Activated CD8-positive, alpha-beta T cell treated with anti-CD3 and anti-CD28 coated beads, Interleukin-2, amount 10 ng/mL, durations not matched to agents 7 days and 5 days (primary cell): ENCODE measurements at regions not wholly inside any gene's neighbourhood (a gene's known extent, or its start where the extent isn't known, plus 50 kb on each side); places are given as distances from the start of the nearest gene placed in this dataset.
"Not testable (repeated sequence)": the region's sequence is repeated elsewhere in the genome, so short reads cannot be mapped to it uniquely, and the experiment has no call there.

Source experiments
- ATAC-seq: fragments of 150-1000 bp; cut with Tn5 transposase; one replicate; pipeline ENCODE4 v1.10.0; 2021; ENCODE audit warnings: moderate library complexity
- CTCF ChIA-PET: fragments of 350-600 bp; sonication (Branson Sonifier 250); formaldehyde crosslinking; loops from one replicate; lab custom pipeline; 2021; ENCODE audit warnings: antibody characterized with exemption; lab: Charles Lee
- POLR2A ChIA-PET: fragments of 350-600 bp; sonication (Branson Sonifier 250); formaldehyde crosslinking; loops from one replicate; lab custom pipeline; 2021; ENCODE audit warnings: antibody characterized with exemption; lab: Charles Lee
- DNase-seq: peaks from one replicate; pipeline ENCODE4 v3.0.0-alpha.2; 2020
- H3K27ac Mint-ChIP-seq: one replicate; pipeline ENCODE4 v1.8.0; 2021; ENCODE audit warnings: mild to moderate bottlenecking, mixed read lengths
- H3K27me3 Mint-ChIP-seq: one replicate; pipeline ENCODE4 v1.8.0; 2021; ENCODE audit warnings: low read depth, mixed read lengths
- H3K36me3 Mint-ChIP-seq: one replicate; pipeline ENCODE4 v1.8.0; 2021; ENCODE audit warnings: low read depth, mixed read lengths
- H3K4me1 Mint-ChIP-seq: one replicate; pipeline ENCODE4 v1.8.0; 2021; ENCODE audit warnings: low read depth, mixed read lengths
- H3K4me3 Mint-ChIP-seq: one replicate; pipeline ENCODE4 v1.8.0; 2021; ENCODE audit warnings: mild to moderate bottlenecking, mixed read lengths
- H3K9me3 Mint-ChIP-seq: one replicate; pipeline ENCODE4 v1.8.0; 2022; ENCODE audit warnings: mixed read lengths; ENCODE audit not compliant: insufficient read depth

DNA sequence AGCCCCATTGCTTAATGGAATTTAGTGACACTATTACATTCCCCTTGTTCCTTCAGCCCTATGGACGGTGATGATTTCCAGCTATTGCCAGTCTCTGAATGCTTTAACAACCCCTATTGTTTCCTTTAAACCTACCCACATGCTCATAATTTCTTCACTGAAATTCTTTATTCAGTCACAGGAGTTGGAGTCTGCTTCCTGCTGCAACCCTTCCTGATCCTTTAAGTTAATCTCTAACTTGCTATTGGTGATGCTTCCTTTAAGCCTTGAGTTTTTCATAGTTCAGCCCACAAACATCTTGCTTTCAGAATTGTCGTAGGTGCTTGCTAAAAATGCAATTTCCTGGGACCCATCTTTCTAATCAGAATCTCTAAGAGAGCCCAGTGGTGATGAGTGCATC, 66.3 kb upstream of the TNFAIP3 start:
- no peak overlapping the region for H3K27ac Mint-ChIP-seq
- peaks cover 57% of the 10 kb centered on the region for H3K4me1 Mint-ChIP-seq
- no peak for ATAC-seq
- CTCF ChIA-PET, result interaction anchor here (1.3 to 17.2 kb wide), 15 partner anchors 10 to 204 kb away, joined by 3 to 399 read pairs (median 21); partner anchors contain the start of gene TNFAIP3
- H3K36me3 Mint-ChIP-seq, result peaks cover 3% of the 10 kb centered on the region
- DNase-seq, result no peak
- POLR2A ChIA-PET, result interaction anchor here (0.9 to 5.4 kb wide), 4 partner anchors 9 to 67 kb away, joined by 3 to 69 read pairs (median 16); partner anchors contain the start of gene TNFAIP3
- H3K9me3 Mint-ChIP-seq, result no peaks in the 10 kb centered on the region
- no peaks in the 10 kb centered on the region for H3K27me3 Mint-ChIP-seq
- H3K4me3 Mint-ChIP-seq, result no peak overlapping the region

DNA sequence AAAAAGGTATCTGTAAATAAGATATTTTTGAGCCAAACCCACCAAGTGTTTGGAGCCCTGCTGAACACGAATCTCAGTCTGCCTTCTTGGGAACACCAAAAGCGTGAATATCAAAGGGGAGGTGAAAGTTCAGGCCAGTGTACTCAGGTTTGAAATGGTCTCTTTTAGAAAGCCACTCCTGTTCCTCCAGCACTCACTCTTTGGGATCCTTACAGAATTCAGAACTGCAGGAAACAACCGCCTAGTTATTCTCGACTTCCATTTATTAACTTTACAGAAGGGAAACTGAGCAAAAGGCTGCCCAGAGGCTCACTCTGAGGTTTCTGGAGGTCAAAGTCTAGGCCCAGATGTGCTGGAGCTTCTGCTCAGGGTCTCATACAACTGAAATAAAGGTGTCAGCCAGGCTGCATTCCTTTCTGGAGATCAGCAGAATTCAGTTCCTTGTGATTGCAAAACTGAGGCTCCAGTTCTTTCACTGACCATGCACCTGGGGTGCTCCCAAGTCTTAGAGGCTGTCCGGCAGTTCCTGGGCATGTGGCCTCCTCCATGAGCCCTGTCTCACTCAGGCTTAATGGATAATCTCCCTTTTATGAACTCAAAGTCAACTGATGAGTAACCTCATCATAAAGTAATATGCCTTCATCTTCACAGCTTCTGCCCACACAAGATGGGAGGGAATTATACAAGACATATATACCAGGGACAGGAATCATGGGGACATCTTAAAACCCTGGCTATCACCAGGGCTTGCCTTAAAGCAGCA, 65.5 kb upstream of the TNFAIP3 start:
- no peaks in the 10 kb centered on the region for H3K27me3 Mint-ChIP-seq
- no peak for ATAC-seq
- POLR2A ChIA-PET, result interaction anchor here (0.7 to 5.4 kb wide), 4 partner anchors 10 to 79 kb away, joined by 3 to 69 read pairs (median 8); partner anchors contain the start of gene TNFAIP3
- H3K4me3 Mint-ChIP-seq, result no peak overlapping the region
- H3K4me1 Mint-ChIP-seq, result peaks cover 52% of the 10 kb centered on the region
- CTCF ChIA-PET, result interaction anchor here (1.1 to 17.2 kb wide), 6 partner anchors 9 to 140 kb away, joined by 3 to 399 read pairs (median 41); partner anchors contain the start of gene TNFAIP3
- no peaks in the 10 kb centered on the region for H3K9me3 Mint-ChIP-seq
- no peak for DNase-seq
- peaks cover 4% of the 10 kb centered on the region for H3K36me3 Mint-ChIP-seq
- no peak overlapping the region for H3K27ac Mint-ChIP-seq

DNA sequence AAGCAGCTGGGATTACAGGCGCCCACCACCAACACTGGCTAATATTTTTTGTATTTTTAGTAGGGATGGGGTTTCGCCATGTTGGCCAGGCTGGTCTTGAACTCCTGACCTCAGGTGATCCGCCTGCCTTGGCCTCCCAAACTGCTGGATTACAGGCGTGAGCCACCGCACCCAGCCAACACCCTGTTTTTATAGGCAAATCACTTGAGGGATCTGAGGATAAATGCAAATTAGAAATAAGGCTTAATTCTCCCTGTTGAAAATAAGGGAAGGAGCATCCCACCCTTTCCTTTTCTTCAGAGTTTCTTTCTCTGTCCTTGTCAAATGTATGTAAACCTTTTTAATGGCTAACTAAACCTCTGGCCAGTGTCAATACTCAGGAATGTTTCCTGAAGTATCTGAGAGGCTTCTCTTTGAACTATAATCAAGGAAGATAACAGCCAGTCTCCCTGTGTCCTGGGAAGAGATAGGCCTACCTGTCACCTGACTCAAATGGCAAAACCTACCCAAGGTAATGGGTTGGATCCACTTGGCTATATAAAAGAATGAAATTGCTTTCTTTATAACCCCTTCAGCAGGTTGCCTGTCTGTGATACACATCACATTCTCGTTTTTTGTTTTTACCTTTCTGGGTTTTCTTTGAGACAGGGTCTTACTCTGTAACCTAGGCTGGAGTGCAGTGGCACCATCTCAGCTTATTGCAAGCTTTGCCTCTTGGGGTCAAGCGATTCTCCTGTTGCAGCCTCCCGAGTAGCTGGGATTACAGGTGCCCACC, 64.5 kb upstream of the TNFAIP3 start:
- Mint-ChIP-seq H3K27me3 (no peaks in the 10 kb centered on the region), H3K9me3 (peaks cover 6% of the 10 kb centered on the region), H3K4me1 (peaks cover 48% of the 10 kb centered on the region), H3K27ac (no peak overlapping the region), H3K4me3 (no peak overlapping the region), H3K36me3 (peaks cover 11% of the 10 kb centered on the region)
- POLR2A ChIA-PET, result interaction anchor here (0.7 to 5.4 kb wide), 3 partner anchors 23 to 80 kb away, joined by 3 to 69 read pairs (median 3); partner anchors contain the start of gene TNFAIP3
- CTCF ChIA-PET, result interaction anchor here (2.9 to 17.2 kb wide), 3 partner anchors 8 to 94 kb away, joined by 11 to 399 read pairs (median 88); partner anchors contain the start of gene TNFAIP3
- DNase-seq (no peak), ATAC-seq (no peak)

DNA sequence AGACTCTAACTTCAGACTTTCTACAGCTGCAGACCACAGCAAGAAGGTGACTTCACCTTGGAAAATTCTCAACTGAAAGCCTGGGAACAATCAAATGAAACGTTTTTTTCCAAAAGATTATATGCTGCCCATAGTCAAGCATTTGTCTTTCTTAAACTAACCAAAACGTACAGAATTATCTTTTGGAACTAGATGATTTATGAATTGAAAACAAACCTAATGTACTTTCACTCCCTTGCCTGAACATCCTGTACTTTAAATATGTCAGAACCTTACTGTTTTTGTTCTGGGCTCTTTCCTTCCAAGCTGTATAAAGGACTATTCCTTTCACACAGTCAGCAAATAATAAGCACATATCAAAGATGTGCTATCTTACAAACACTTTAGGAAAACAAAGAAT, 62.4 kb upstream of the TNFAIP3 start:
- ATAC-seq (no peak), DNase-seq (no peak)
- Mint-ChIP-seq H3K9me3 (peaks cover 6% of the 10 kb centered on the region), H3K4me1 (peaks cover 36% of the 10 kb centered on the region), H3K27ac (no peak overlapping the region), H3K27me3 (no peaks in the 10 kb centered on the region), H3K4me3 (no peak overlapping the region), H3K36me3 (peaks cover 12% of the 10 kb centered on the region)
- POLR2A ChIA-PET, result interaction anchor here (1.2 kb wide), 1 partner anchor 62 kb away, joined by 3 read pairs; no protein-coding TSS in a partner anchor
- CTCF ChIA-PET, result interaction anchor here (0.9 to 17.2 kb wide), 9 partner anchors 8 to 143 kb away, joined by 3 to 399 read pairs (median 4); partner anchors contain the start of gene TNFAIP3

DNA sequence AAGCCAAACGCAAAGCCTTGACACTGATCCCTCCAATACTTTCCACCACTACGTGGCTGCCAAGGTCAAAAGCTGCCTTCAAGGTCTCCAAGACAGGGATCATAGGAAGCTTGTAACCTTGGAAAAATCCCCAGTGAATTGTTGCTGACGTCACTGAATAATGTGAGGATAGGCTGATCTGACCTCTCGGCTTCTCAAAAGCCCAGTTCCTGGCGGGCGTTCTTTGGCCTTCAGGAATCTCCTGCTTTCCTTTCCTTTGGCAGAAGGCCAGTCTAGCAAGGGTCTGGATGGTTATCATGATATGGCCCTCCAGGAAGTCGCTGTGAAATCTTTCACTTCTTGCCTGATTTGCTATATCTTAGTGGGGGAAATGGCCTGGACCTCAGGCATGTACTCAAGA, 61.4 kb upstream of the TNFAIP3 start:
- H3K27me3 Mint-ChIP-seq, result no peaks in the 10 kb centered on the region
- POLR2A ChIA-PET, result interaction anchor here (1.2 kb wide), 1 partner anchor 61 kb away, joined by 3 read pairs; no protein-coding TSS in a partner anchor
- H3K4me1 Mint-ChIP-seq, result peaks cover 31% of the 10 kb centered on the region
- CTCF ChIA-PET, result interaction anchor here (0.6 to 17.2 kb wide), 3 partner anchors 36 to 97 kb away, joined by 3 to 399 read pairs (median 11); partner anchors contain the start of gene TNFAIP3
- no peak overlapping the region for H3K4me3 Mint-ChIP-seq
- ATAC-seq, result no peak
- peaks cover 12% of the 10 kb centered on the region for H3K36me3 Mint-ChIP-seq
- peaks cover 6% of the 10 kb centered on the region for H3K9me3 Mint-ChIP-seq
- H3K27ac Mint-ChIP-seq, result no peak overlapping the region
- no peak for DNase-seq

DNA sequence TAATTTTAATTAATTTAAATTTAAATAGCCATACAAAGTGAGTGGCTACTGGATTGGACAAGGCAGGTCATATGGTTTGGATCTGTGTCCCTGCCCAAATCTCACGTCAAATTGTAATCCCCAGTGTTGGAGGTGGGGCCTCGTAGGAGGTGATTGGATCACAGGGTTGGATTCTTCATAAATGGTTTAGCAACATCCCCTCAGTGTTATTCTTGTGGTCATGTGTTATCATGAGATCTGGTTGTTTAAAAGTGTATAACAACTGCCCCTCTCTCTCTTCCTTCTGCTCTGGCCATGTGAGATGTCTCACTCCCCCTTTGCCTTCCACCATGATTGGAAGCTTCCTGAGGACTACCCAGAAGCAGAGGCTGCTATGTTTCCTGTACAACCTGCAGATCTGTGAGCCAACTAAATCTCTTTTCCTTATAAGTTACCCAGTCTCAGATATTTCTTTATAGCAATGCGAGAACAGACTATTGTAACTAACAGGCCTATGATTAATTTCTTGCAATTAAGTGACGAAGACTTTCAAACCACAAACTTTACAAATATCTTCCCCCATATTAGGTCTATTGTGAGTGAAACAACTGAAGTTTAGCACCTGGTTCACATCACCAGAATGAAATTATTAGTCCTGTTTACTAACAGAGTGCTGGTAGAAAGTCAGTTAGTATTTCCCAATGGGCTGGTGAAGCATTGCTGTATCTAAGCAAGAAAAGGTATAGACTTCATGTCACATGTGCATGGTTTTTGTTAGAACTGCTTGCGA, 60.0 kb upstream of the TNFAIP3 start:
- Mint-ChIP-seq H3K36me3 (peaks cover 12% of the 10 kb centered on the region), H3K9me3 (peaks cover 6% of the 10 kb centered on the region), H3K4me3 (no peak overlapping the region), H3K4me1 (peaks cover 40% of the 10 kb centered on the region), H3K27me3 (no peaks in the 10 kb centered on the region), H3K27ac (no peak overlapping the region)
- ATAC-seq (no peak), DNase-seq (no peak)
- POLR2A ChIA-PET, result interaction anchor here (1.2 kb wide), 1 partner anchor 61 kb away, joined by 3 read pairs; no protein-coding TSS in a partner anchor
- CTCF ChIA-PET, result no interaction called here

DNA sequence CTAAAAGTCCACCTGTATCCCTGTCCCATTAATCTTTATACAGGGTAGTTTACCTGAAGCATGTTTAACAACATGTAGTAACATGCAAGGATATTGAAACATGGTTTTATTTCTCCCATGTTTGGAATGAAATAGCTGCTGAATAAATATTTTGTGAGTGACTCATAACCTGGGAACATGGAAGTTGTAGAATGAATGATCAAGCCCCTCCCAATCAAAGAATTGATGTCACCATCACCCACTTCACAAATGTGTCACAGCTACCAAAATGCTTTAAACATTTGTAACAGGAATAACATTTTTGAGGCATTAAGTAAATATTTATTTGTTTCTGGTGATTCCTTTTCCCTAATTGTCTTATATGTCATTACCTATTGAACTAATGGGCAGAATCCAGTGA, 58.9 kb upstream of the TNFAIP3 start:
- H3K4me3 Mint-ChIP-seq, result no peak overlapping the region
- peaks cover 6% of the 10 kb centered on the region for H3K9me3 Mint-ChIP-seq
- ChIA-PET POLR2A (interaction anchor here (0.9 to 4.3 kb wide), 3 partner anchors 9 to 60 kb away, joined by 3 to 26 read pairs (median 4); no protein-coding TSS in a partner anchor), CTCF (interaction anchor here (1.4 to 6.5 kb wide), 3 partner anchors 8 to 86 kb away, joined by 3 to 88 read pairs (median 62); partner anchors contain the start of gene TNFAIP3)
- no peak for ATAC-seq
- H3K27ac Mint-ChIP-seq, result no peak overlapping the region
- peaks cover 44% of the 10 kb centered on the region for H3K4me1 Mint-ChIP-seq
- peaks cover 12% of the 10 kb centered on the region for H3K36me3 Mint-ChIP-seq
- DNase-seq, result no peak
- no peaks in the 10 kb centered on the region for H3K27me3 Mint-ChIP-seq

DNA sequence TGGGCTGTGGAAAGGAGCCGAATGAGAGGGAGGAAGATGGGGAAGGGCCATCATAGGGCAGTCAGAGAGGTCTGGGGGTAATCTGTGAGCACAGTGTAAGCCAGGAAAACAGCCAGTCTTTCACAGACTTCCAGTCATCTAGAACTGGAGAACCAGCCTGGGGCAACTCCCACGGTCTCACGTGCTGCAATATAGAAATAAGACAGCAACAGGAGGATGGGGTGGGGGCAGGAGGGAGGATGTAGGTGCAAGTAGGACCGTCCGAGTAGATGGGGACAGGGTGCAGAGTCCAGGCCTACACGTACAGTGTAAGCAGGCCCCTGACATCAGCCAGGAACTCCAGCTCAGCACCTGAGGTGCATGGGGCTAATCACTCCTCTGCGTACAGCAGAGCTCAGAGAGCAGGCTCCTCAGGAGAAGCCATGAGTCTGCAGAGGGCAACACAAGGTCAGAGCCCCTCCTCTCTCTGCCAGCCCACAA, 58.2 kb upstream of the TNFAIP3 start:
- H3K27me3 Mint-ChIP-seq, result no peaks in the 10 kb centered on the region
- ChIA-PET CTCF (interaction anchor here (0.7 to 6.5 kb wide), 7 partner anchors 9 to 104 kb away, joined by 3 to 88 read pairs (median 3); partner anchors contain the start of gene TNFAIP3), POLR2A (interaction anchor here (0.7 to 4.3 kb wide), 3 partner anchors 9 to 15 kb away, joined by 3 to 26 read pairs (median 4); no protein-coding TSS in a partner anchor)
- H3K9me3 Mint-ChIP-seq, result peaks cover 6% of the 10 kb centered on the region
- ATAC-seq, result no peak
- H3K36me3 Mint-ChIP-seq, result peaks cover 9% of the 10 kb centered on the region
- H3K27ac Mint-ChIP-seq, result peak overlapping the region; percentile 41
- no peak for DNase-seq
- H3K4me1 Mint-ChIP-seq, result peaks cover 44% of the 10 kb centered on the region
- no peak overlapping the region for H3K4me3 Mint-ChIP-seq

DNA sequence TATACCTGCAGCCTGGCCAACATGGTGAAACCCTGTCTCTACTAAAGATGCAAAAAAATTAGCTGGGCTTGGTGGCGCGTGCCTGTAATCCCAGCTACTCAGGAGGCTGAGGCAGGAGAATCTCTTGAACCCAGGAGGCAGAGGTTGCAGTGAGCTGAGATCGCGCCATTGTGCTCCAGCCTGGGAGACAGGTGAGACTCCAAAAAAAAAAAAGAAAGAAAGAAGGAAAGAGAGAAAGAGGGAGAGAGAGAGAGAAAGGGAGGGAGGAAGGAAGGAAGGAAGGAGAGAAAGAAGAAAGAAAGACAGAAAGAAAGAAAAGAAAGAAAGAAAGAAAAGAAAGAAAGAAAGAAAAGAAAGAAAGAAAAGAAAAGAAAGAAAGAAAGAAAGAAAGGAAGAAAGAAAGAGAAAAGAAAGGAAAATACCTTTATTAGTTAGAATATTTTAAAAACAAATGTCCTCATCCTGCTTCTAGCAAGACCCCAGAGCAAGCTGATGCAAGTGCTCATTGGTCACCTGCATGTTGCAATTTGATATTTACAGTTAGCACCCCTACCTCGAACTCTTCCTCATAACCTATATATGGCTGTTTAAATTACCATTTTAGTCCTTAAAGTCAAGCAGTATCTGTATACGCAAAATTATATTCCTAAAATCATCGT, 57.0 kb upstream of the TNFAIP3 start:
- not testable (repeated sequence) for H3K36me3 Mint-ChIP-seq, DNase-seq, ATAC-seq, H3K27ac Mint-ChIP-seq, H3K9me3 Mint-ChIP-seq, H3K27me3 Mint-ChIP-seq, H3K4me3 Mint-ChIP-seq
- ChIA-PET POLR2A (interaction anchor here (0.6 to 4.3 kb wide), 6 partner anchors 10 to 296 kb away, joined by 3 to 26 read pairs (median 12); partner anchors contain the start of gene TNFAIP3), CTCF (interaction anchor here (0.8 to 6.5 kb wide), 15 partner anchors 10 to 135 kb away, joined by 3 to 88 read pairs (median 6); partner anchors contain the start of gene TNFAIP3)
- H3K4me1 Mint-ChIP-seq, result peaks cover 33% of the 10 kb centered on the region
